Tibial nerve (tissue), 4 donors: ENCODE measurements at regions not wholly inside any gene's neighbourhood (a gene's known extent, or its start where the extent isn't known, plus 50 kb on each side); places are given as distances from the start of the nearest gene placed in this dataset.

ENCODE experiments used
- EP300 ChIP-seq, 2 donors: sonication (generic); formaldehyde crosslinking; IDR thresholded peaks; one replicate each; pipeline ENCODE4 v1.6.1; 2017; ENCODE audit warnings: antibody characterized with exemption in 2 of 2, mild to moderate bottlenecking in 1 of 2
- POLR2A ChIP-seq, 2 donors: fragments of 450-650 bp; IDR thresholded peaks; one replicate each; pipeline ENCODE4 v1.6.1; 2017; ENCODE audit warnings: antibody characterized with exemption in 2 of 2, mild to moderate bottlenecking in 2 of 2, moderate library complexity in 2 of 2
- TF ChIP-seq, protein P1 (sequence below), 5 experiments: fragments of 200-600 bp in 3 of 5; fragments of 450-650 bp in 2 of 5; sonication (generic) in 3 of 5; IDR thresholded peaks; one replicate each; pipeline ENCODE4 v1.5.1; 2016 to 2019; ENCODE audit warnings: antibody characterized with exemption in 5 of 5, mild to moderate bottlenecking in 3 of 5, moderate library complexity in 2 of 5

DNA sequence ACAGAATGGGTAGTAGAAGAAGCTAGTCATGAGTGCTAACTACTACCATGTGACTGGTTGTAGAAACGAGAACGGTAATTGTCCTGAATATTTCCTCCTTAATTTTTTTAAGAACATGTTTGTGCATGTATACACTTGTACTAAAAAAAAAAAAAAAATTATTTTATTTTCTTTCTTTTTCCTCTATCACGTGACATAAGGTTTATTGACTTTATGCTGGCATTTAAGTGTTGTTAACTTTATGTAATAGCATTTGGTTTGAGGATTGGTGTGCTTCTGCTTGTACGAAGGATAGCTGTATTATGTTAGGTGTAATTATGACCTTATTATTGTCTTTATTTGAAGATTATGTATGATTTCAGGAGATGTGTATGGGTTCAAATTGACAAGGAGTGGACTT, 349.1 kb upstream of the PTPRD start:
- TF ChIP-seq, protein P1, sequence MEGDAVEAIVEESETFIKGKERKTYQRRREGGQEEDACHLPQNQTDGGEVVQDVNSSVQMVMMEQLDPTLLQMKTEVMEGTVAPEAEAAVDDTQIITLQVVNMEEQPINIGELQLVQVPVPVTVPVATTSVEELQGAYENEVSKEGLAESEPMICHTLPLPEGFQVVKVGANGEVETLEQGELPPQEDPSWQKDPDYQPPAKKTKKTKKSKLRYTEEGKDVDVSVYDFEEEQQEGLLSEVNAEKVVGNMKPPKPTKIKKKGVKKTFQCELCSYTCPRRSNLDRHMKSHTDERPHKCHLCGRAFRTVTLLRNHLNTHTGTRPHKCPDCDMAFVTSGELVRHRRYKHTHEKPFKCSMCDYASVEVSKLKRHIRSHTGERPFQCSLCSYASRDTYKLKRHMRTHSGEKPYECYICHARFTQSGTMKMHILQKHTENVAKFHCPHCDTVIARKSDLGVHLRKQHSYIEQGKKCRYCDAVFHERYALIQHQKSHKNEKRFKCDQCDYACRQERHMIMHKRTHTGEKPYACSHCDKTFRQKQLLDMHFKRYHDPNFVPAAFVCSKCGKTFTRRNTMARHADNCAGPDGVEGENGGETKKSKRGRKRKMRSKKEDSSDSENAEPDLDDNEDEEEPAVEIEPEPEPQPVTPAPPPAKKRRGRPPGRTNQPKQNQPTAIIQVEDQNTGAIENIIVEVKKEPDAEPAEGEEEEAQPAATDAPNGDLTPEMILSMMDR (IDR thresholded peaks at IDR 0.05), result no peak
- no peak for TF ChIP-seq EP300 (IDR thresholded peaks at IDR 0.05)
- no peak for TF ChIP-seq POLR2A (IDR thresholded peaks at IDR 0.05)
